Umbilical cord (tissue), 1 donor: ENCODE measurements at regions not wholly inside any gene's neighbourhood (a gene's known extent, or its start where the extent isn't known, plus 50 kb on each side); places are given as distances from the start of the nearest gene placed in this dataset.
"Not testable (repeated sequence)": the region's sequence is repeated elsewhere in the genome, so short reads cannot be mapped to it uniquely, and the experiment has no call there.

Experiments
- DNase-seq: peaks from one replicate; pipeline ENCODE4 v3.0.0-alpha.2; 2015; ENCODE audit warnings: low spot score

DNA sequence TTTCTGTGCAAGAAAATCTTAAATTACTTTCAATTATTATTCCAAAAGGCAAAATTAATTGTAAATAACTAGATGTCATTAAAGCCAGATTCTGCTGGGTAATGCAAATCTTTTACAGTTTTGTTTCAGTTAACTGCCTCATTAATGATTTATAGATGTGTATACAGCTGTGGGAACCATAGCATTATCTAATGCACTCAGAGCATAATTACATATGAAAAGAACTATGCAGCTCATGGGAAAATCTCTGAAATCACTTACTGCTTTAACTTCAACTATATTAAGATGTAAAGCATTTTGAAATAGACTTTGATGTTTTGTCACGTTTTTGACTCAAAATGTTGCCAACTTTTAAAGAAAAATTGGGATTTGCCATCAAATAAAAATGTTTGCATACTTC lies 630.3 kb upstream of the KLHL4 start:
- no peak for DNase-seq

- DNase-seq, result no peak
These were observed 607.6 kb upstream of the KLHL4 start for GRCh38 chrX:86910027-86910426.

DNA sequence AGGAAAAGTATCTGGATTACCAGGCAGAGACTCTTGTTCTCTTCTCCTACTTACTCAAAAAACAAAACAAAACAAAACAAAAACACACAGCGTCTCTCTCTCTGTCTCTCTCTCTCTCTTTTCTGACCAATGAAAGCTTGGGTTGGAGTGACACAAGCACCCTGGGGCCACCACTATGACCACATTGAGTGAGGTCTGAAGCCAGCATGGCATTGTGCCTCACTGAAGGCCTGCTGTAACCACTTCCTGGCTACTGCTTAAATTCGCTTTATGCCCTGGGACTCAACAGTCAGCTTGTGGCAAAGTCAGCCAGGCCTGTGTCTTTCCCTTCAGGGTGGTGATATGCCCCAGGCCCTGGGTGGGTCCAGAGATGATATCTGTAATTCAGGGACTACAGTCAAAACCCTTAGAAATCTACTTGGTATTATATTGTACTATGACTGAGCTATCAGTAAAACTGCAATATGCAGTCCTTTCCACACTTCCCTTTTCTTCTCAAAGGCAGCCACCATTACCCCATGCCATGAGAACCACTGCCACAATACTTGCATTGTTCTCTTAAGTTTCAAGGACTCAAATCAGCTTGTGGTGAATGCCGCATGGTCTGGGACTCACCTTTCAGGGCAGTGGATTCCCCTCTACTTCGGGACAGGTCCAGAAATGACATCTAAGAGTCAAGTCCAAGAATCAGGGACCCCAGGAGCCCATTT lies 606.8 kb upstream of the KLHL4 start:
- DNase-seq, result no peak

- no peak for DNase-seq
These were observed 603.0 kb upstream of the KLHL4 start for GRCh38 chrX:86914569-86914968.

GRCh38 chrX:86917959-86918358 lies 599.6 kb upstream of the KLHL4 start:
- no peak for DNase-seq

- no peak for DNase-seq
These were observed 587.2 kb upstream of the KLHL4 start for GRCh38 chrX:86930419-86930818.

- no peak for DNase-seq
These were observed 581.6 kb upstream of the KLHL4 start for GRCh38 chrX:86935988-86936387.

DNA sequence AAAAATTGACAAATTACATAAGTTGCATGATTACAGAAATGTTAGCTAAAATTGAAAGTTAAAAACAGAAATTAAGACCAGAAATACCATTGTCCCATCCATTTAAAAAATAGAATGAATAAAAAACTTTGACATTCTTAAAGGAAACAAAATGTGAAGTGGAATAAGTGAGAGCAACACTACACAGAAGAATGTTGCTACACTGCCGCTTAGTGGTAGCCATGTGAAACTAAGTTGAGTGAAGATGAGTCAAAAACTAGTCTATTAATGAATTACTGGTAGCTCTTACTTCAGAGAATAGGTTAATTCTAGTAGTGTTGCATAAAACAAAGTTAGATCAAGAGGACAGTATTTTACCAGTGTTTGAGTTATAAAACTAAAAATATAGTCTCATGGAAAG lies 571.0 kb upstream of the KLHL4 start:
- peak; percentile 40 for DNase-seq

GRCh38 chrX:86964321-86964720 lies 553.3 kb upstream of the KLHL4 start:
- no peak for DNase-seq

GRCh38 chrX:86981326-86981879 lies 536.2 kb upstream of the KLHL4 start:
- DNase-seq, result no peak

DNA sequence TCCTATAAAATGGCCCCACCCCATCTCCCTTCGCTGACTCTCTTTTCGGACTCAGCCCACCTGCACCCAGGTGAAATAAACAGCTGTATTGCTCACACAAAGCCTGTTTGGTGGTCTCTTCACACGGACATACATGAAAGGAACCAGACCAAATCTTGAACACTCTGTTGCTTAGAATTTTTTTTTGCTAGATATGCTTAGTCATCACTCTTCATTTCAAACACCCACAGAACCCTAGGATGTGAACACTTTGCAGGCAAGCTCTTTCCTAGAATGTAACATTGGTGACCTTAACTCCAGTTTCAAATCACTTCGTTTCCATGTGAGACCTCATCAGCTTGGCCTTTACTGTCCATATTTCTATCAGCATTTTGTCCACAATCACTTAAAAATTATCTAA lies 530.3 kb upstream of the KLHL4 start:
- not testable (repeated sequence) for DNase-seq

DNA sequence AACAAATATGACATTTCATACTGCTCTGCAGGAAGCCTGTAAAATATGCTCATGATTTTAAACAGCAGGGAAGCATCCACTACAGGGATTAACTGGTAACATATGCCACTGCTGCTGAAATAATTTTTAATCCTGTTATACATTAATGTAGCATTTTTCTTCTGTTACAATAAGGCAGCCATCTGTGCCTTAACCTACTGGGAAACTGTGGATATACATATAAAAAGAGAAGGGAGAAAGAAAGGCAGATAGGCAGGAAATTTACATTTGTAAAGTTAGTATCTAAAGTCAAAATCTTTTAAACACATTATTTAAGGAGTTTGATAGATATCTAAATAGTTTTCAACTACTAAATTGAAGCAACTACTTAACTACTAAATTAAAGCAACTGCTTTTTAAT lies 514.6 kb upstream of the KLHL4 start:
- no peak for DNase-seq

- no peak for DNase-seq
These were observed 512.4 kb upstream of the KLHL4 start for GRCh38 chrX:87005183-87005582.

- DNase-seq, result no peak
These were observed 511.7 kb upstream of the KLHL4 start for GRCh38 chrX:87005885-87006284.

GRCh38 chrX:87006561-87006960 lies 511.0 kb upstream of the KLHL4 start:
- DNase-seq, result no peak

GRCh38 chrX:87017210-87017609 lies 500.4 kb upstream of the KLHL4 start:
- DNase-seq, result no peak

GRCh38 chrX:87033115-87033514 lies 484.5 kb upstream of the KLHL4 start:
- DNase-seq, result not testable (repeated sequence)

DNA sequence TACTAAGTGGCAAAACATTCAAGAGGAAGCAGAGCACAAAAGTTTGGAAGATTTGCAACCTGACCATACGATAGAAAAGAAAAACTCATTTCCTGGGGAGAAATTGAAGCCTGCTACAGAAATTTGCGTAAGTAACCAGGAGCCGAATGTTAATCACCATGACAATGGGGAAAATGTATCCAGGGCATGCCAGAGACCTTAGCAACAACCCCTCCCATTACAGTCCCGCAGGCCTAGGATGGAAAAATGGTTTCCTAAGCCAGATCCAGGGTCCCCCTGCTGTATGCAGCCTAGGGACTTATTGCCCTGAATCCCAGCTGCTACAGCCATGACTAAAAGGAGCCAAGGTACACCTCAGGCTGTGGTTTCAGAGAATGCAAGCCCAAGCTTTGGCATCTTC lies 472.2 kb upstream of the KLHL4 start:
- no peak for DNase-seq

DNA sequence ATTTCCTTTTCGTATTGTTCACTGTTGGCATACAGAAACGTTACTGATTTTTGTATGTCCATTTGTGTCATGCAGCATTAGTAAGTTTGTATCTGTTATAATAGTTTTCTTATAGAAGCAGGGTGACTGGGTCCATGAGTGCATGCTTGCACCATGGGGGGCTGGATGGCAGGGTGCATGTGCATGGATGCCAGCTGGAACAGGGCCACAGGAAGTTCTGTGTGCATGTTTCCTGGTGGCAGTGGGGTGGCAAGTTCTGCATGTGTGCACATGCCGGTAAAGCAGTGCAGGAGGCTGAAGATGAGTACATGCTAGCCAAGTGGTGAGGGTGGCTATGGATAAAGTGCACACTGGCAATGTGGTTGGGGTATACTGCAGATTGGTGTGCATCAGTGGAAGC lies 468.0 kb upstream of the KLHL4 start:
- no peak for DNase-seq

DNA sequence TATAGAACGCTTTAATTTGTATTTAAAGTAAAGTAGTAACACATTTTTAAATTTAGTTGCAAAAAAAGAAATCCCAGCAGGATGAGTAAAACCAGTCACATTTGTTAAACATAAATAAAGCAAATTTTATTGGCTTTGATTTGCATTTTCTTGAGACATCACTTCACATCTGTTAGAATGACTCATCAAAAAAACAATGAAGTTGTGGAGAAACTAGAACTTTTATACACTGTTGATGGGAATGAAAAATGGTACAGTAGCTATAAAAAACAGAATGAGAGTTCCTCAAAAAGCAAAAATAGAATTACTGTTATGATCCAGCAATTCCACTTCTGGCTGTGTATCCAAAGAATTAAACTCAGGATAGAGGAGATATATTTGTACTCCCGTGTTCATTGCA lies 454.0 kb upstream of the KLHL4 start:
- no peak for DNase-seq

GRCh38 chrX:87064502-87064901 lies 453.1 kb upstream of the KLHL4 start:
- no peak for DNase-seq

DNA sequence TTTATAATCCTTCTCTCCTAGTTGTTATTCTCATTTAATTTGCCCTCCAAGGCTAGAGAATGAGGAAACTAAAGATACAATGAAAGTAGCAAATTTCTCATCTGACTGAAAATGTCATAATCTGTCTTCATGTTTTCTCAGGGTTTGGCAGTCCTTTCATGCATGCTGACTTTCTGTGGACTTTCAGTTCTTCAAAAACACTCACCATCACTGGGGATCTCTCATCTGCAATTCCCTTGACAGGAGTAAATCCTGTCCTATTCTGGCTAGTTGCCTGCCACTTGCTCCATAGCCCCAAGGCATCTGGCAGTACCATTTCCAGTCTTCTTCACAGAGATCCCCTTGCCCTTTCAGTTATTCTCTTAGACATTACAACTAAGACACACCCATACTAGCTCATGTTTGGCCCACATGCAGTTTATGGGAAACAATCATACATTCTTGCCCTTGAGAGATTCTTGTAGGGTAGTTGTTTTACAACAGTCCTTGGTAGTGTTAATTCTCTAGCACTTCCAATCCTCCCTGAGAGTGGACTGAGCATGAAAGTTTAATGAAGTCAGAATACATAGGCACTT lies 449.7 kb upstream of the KLHL4 start:
- no peak for DNase-seq

- no peak for DNase-seq
These were observed 439.4 kb upstream of the KLHL4 start for GRCh38 chrX:87078231-87078630.

- DNase-seq, result no peak
These were observed 419.1 kb upstream of the KLHL4 start for GRCh38 chrX:87098477-87098876.
